Adipocyte (in vitro differentiated cells): ENCODE measurements at regions not wholly inside any gene's neighbourhood (a gene's known extent, or its start where the extent isn't known, plus 50 kb on each side); places are given as distances from the start of the nearest gene placed in this dataset.

ENCODE experiments used
- DNase-seq: peaks from one replicate; pipeline ENCODE4 v3.0.0-alpha.2; 2015; ENCODE audit warnings: low read depth
- H3K27me3 ChIP-seq: replicated peaks from 2 replicates; pipeline ENCODE4 v1.7.0; 2013; ENCODE audit warnings: mild to moderate bottlenecking, low read length, moderate library complexity; ENCODE audit not compliant: control insufficient read depth, insufficient read depth
- H3K36me3 ChIP-seq: 2 replicates; pipeline ENCODE4 v1.7.0; 2013; ENCODE audit warnings: low read length, mild to moderate bottlenecking, moderate library complexity; ENCODE audit not compliant: control insufficient read depth, insufficient read depth, severe bottlenecking
- H3K4me1 ChIP-seq: 2 replicates; pipeline ENCODE4 v1.7.0; 2013; ENCODE audit warnings: mild to moderate bottlenecking, low read length, moderate library complexity; ENCODE audit not compliant: control insufficient read depth, insufficient read depth
- H3K4me3 ChIP-seq: 2 replicates; pipeline ENCODE4 v1.7.0; 2013; ENCODE audit warnings: mild to moderate bottlenecking, low read length, moderate library complexity
- H3K9ac ChIP-seq: 2 replicates; pipeline ENCODE4 v1.7.0; 2013; ENCODE audit warnings: mild to moderate bottlenecking, low read length, moderate library complexity
- H3K9me3 ChIP-seq: 2 replicates; pipeline ENCODE4 v1.7.0; 2013; ENCODE audit warnings: mild to moderate bottlenecking, low read length, moderate library complexity; ENCODE audit not compliant: control insufficient read depth

DNA sequence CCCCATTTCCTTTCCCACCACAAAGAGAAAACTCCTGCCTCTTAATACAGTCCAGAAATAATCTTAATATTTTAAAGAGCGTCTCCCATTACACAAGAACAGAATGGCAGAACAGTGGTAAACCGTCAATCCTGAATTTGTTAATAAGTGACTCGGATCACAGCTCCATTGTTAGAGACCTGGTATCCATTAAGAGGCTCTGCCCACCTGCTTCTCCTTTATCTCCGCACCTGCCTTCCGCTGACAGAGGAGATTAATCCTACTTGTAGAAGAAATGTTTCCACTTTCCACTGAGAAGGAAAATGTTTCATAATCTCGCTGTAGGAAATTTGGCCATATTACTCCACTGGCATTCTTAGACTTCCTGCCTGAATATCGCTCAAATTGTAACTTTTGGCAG, 1493.2 kb downstream of the MAT2B start:
- Histone ChIP-seq H3K36me3 (no peaks in the 10 kb centered on the region), H3K4me1 (no peaks in the 10 kb centered on the region), H3K27me3 (no peaks in the 10 kb centered on the region), H3K9me3 (no peaks in the 10 kb centered on the region), H3K9ac (no peak overlapping the region), H3K4me3 (no peak overlapping the region)
- DNase-seq = no peak

DNA sequence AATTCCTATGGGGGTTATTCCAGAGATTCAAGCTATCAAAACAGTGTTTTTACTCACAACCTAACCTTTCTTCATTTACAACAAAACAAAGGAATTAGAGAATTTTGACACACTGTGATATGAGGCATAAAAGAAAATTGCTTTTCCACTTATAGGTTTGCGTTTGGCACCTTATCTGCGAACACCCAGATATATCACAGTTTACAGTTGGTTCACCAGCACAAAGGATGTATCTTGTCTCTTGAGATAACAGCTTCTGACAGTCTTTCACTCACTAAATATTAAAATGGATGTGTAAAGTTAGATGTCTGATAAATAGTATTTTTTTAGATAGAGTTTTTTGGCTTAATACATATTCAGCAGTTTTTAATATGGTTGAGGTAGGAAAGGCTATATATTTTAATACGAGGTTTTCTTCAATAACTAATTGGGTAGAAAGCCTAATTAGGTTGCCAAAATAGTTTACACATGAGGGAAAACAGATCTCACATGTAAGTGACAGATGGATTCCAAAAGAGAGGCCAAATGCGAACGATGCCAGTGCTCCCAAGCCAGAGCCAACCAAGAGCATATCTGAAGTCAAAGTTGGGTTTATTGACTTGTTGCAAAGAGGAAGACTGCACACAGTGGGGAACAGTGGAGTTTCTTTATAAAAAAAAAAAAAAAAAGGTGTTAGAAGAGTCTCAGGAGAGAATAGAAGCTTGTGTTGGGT, 1495.2 kb downstream of the MAT2B start:
- no peak for DNase-seq

DNA sequence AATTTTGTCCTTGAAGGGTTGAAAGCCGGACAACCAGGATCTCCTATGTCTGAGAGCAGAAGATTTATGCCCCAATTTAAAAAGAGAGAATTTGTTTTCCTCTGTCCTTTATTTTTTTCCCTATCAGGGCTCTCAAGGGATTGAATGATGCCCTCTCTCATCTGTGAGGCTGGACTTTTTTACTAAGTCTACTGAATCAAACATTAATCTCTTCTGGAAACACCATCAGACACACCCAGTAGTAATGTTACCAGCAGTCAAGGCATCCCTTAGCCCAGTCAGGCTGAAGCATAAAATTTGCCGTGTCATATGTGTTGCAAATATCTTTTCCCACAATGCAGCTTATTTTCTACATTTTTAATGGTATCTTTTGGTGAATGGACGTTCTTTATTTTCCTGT, 1497.9 kb downstream of the MAT2B start:
- no peaks in the 10 kb centered on the region for H3K4me1 ChIP-seq
- no peaks in the 10 kb centered on the region for H3K9me3 ChIP-seq
- no peaks in the 10 kb centered on the region for H3K27me3 ChIP-seq
- no peaks in the 10 kb centered on the region for H3K36me3 ChIP-seq
- no peak for DNase-seq
- H3K4me3 ChIP-seq = no peak overlapping the region
- no peak overlapping the region for H3K9ac ChIP-seq

More for the DNA sequence above, 1495.2 kb downstream of the MAT2B start:
- no peak overlapping the region for H3K9ac ChIP-seq
- H3K27me3 ChIP-seq = no peaks in the 10 kb centered on the region
- H3K4me1 ChIP-seq = no peaks in the 10 kb centered on the region
- H3K9me3 ChIP-seq = no peaks in the 10 kb centered on the region
- H3K4me3 ChIP-seq = no peak overlapping the region
- H3K36me3 ChIP-seq = no peaks in the 10 kb centered on the region

DNA sequence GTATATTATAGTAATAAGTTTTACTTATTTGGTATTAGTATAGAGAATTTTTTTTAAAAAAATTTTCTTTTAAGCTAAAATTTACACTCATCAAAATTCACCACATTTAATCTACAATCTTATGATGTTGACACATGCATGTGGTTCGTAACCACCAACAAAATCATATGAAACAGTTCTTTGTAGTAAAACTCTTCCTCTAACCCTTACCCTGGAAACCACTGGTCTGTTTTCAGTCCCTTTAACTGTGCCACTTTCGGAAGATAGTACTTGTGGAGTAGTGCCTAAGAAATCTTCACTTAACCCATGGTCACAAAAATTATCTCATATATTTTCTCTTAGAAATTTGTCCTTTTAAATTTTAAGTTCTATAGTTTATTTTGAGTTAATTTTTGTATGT, 1498.8 kb downstream of the MAT2B start:
- Histone ChIP-seq H3K9ac (no peak overlapping the region), H3K4me3 (no peak overlapping the region), H3K36me3 (no peaks in the 10 kb centered on the region), H3K4me1 (no peaks in the 10 kb centered on the region), H3K27me3 (no peaks in the 10 kb centered on the region), H3K9me3 (no peaks in the 10 kb centered on the region)
- DNase-seq = no peak

DNA sequence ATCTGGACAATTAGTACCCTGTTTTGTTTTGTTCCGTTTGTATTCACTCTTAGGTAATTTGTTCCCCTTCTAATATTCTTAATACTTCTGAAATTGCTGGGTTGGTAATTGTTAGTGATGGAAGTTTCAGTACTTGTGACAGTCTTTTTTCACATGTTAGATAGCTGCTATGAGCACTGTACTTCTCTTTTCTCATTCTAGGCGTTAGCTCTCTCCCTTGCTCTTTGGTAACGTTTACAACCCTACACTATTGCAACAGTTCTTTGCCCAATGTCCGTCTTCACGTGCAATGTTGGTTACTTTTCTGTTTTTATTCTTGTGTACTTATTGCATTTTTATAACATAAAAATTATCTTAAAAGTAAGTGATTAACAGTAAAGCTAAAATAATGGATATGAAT, 1509.0 kb downstream of the MAT2B start:
- DNase-seq = no peak
- H3K9ac ChIP-seq = no peak overlapping the region

DNA sequence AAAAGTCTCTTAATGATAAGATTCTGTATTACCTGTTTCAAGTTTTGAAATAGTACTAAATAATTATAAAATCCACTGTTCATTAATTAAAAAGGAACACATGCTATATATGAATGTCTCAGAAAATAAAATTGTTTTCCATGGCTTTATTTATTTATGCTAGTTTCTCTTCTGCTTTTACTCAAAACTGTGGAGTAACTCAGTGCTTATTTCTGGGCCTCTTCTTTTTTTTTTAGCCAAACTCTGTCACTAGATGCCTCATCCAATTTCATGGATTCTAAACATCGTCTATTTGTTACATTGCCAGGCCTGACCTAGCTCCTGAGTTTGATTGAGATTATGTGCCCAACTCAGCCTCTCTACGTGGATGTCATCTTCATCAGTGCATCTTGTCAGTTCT, 1509.7 kb downstream of the MAT2B start:
- DNase-seq = no peak
- Histone ChIP-seq H3K36me3 (no peaks in the 10 kb centered on the region), H3K27me3 (no peaks in the 10 kb centered on the region), H3K4me3 (no peak overlapping the region), H3K9ac (no peak overlapping the region), H3K9me3 (no peaks in the 10 kb centered on the region), H3K4me1 (no peaks in the 10 kb centered on the region)

More for the DNA sequence above, 1509.0 kb downstream of the MAT2B start:
- Histone ChIP-seq H3K27me3 (no peaks in the 10 kb centered on the region), H3K9me3 (no peaks in the 10 kb centered on the region), H3K4me1 (no peaks in the 10 kb centered on the region), H3K36me3 (no peaks in the 10 kb centered on the region), H3K4me3 (no peak overlapping the region)

DNA sequence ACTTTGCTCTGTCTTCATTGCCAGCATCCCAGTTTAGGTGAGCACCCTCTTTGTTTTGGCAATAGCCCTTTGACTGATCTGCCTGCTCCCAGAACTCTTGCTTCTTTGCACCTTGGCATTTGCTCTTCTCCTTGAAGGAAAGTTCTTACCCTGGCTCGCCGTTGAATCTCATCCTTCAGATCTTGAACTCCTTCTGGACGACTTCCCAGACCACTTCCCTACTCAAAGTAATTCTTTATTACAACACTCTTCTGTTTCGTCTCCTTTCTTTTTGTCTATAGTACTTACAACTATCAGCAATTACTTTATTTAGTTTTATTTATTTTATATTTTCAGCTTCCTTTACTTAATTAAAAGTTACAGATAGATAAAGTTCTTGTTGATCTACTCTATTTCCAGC, 1510.1 kb downstream of the MAT2B start:
- no peak for DNase-seq
- H3K27me3 ChIP-seq = no peaks in the 10 kb centered on the region
- H3K4me3 ChIP-seq = no peak overlapping the region
- H3K36me3 ChIP-seq = no peaks in the 10 kb centered on the region
- no peaks in the 10 kb centered on the region for H3K4me1 ChIP-seq
- H3K9ac ChIP-seq = no peak overlapping the region
- no peaks in the 10 kb centered on the region for H3K9me3 ChIP-seq

DNA sequence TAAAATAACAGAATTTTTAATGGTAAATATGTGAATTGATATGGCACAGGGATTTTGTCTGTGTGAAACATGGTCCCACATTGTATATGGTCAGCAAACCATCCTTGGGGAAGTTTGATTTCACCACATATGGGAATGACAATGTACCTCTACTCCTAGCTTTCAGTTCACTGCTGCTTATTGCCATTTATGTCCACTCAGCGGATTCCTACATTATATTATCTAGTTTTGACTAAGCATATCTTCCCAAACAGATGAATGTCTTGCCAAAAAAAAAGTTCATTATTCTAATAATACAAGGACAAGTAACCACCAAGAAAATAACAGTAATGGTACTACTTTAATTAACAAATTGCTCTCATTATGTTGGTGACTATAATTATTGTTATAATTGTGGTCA, 1521.6 kb downstream of the MAT2B start:
- Histone ChIP-seq H3K9ac (no peak overlapping the region), H3K36me3 (no peaks in the 10 kb centered on the region), H3K27me3 (no peaks in the 10 kb centered on the region), H3K9me3 (no peaks in the 10 kb centered on the region), H3K4me3 (no peak overlapping the region), H3K4me1 (no peaks in the 10 kb centered on the region)
- no peak for DNase-seq

DNA sequence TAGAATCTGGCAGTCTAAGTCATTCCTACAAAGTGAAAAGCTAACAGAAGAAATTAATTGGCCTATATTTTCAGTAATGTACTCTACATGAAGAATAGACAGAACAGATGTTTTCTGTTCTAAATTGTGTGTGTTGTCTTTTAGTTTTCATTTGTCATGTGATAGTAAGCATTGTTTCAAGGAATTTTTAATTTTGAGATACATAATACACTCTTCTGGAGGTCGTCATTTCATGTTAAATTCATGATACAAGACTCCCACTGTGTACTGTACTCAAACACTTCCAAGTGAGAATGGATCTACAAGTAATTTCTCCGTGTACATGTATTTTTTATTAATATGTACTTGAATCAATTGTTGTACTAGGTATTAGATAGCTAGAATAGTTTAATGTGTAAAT, 1522.9 kb downstream of the MAT2B start:
- no peak overlapping the region for H3K9ac ChIP-seq
- H3K4me3 ChIP-seq = no peak overlapping the region
- no peaks in the 10 kb centered on the region for H3K27me3 ChIP-seq
- H3K4me1 ChIP-seq = no peaks in the 10 kb centered on the region
- no peaks in the 10 kb centered on the region for H3K9me3 ChIP-seq
- no peak for DNase-seq
- H3K36me3 ChIP-seq = no peaks in the 10 kb centered on the region

DNA sequence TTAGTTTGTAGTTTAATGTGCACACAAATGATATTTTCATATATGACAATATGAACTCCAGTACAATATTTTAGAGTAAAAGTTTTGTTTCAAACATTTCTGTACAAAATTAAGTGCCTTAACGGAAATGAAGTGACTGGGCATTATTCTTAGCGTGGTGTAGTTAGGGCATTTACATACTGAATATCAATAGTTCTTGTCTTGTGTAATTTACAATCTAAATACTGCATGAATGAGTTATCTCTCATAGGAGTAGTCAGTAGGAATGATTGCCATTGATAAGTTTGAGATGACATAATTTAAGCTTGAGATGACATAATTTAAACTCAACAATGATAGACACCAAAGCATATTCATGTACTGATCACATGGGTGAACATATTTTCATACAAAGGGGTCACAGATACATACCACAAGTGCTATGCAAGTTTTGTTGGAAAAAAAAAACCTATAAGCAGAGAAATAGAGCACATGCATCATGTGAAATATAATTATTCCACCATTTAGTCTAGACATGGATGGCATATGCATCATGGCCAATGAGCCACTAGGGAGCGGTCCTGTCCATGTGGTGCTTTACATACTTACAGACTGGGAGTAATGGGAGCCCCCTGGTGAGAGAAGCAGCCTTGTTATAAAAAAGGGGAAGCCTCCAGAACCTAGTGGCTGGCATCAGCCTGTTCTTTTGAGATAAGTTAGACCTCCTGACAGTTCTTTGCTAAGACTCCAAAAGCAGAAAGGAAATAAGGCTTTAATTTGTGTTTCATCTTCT, 1523.9 kb downstream of the MAT2B start:
- no peaks in the 10 kb centered on the region for H3K36me3 ChIP-seq
- H3K4me1 ChIP-seq = no peaks in the 10 kb centered on the region
- H3K4me3 ChIP-seq = no peak overlapping the region
- H3K9ac ChIP-seq = no peak overlapping the region
- no peak for DNase-seq
- H3K27me3 ChIP-seq = no peaks in the 10 kb centered on the region
- H3K9me3 ChIP-seq = no peaks in the 10 kb centered on the region

DNA sequence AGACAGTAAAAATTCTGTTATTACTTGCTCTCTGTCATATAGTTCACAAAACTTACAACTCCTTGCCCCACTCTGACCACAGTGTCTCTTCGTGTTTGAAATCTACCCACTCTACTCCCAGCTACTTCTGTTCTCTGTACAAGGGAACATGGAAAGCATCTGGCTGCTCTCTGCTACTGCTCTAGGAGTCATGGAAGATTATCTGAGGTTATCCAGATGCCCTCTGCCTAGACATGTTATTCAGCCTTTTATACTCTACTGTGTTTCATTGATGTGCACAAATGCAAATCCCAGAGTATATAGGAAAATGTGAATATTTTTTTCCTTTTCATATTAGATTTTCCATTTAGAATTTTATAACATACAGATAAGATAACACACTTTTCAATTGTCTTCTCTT, 1525.6 kb downstream of the MAT2B start:
- Histone ChIP-seq H3K36me3 (no peaks in the 10 kb centered on the region), H3K9me3 (no peaks in the 10 kb centered on the region), H3K4me1 (no peaks in the 10 kb centered on the region), H3K9ac (no peak overlapping the region), H3K4me3 (no peak overlapping the region), H3K27me3 (no peaks in the 10 kb centered on the region)
- no peak for DNase-seq
